GM08714 (cell line): ENCODE measurements at regions not wholly inside any gene's neighbourhood (a gene's known extent, or its start where the extent isn't known, plus 50 kb on each side); places are given as distances from the start of the nearest gene placed in this dataset.

Source experiments
- H3K4me3 ChIP-seq: fragments of 200-500 bp; sonication (Bioruptor generic); 2 replicates; pipeline ENCODE4 v1.5.1; 2014; ENCODE audit warnings: mild to moderate bottlenecking, low read length, inconsistent platforms
- ZNF274 ChIP-seq: IDR thresholded peaks from 2 replicates; pipeline ENCODE4 v1.6.1; 2012; ENCODE audit warnings: mild to moderate bottlenecking, low read depth, low read length

DNA sequence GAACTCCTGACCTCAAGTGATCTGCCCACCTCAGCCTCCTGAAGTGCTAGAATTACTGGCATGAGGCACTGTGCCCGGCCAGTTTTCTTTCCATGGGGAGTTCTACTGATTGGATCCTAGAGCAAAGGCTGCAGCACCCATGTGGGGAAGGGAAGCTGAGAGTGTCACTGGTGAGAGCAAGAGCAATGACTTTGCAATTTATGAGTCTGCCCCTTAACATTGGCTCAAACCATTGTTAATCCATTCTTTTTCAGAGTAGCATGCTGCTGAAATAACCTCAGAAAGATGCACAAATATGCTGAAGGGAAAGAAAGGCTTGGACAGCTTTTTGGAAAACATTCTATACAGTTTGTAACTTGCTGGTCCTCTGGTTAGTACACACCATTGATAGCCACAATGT, 116.4 kb upstream of the PPARGC1A start:
- no peak for TF ChIP-seq ZNF274
- H3K4me3 ChIP-seq = no peak overlapping the region

- TF ChIP-seq ZNF274 = no peak
- no peak overlapping the region for H3K4me3 ChIP-seq
Measured at GRCh38 chr4:24003926-24004325, 114.1 kb upstream of the PPARGC1A start.

- no peak for TF ChIP-seq ZNF274
- no peak overlapping the region for H3K4me3 ChIP-seq
Measured at GRCh38 chr4:24003496-24003895, 113.6 kb upstream of the PPARGC1A start.

DNA sequence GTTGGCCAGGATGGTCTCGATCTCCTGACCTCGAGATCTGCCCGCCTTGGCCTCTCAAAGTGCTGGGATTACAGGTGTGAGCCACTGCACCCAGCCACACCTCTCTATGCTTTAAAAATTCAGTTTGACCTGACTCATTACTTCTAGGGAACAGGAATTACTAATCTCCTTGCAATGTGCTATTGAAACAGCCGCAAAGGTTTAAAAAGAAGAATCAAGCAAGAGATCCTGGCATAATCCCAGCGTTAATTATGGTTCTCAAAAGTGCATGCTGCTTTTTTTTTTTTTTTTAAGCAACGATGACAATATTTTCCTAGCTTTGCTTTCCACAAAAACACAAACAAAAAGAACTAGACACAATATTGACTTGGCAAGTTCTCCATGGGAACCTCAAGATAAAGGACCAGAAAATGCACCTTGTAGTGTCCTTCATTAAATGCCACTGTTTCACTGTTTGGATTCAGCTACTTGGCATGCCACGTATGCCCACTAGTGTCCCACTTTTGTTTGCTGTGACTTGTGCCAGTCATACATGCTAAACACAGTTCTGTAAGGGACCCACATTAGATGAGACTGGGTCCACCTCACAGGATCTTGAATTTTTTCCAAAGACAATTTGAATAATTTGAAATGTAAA, 112.6 kb upstream of the PPARGC1A start:
- no peak overlapping the region for H3K4me3 ChIP-seq
- no peak for TF ChIP-seq ZNF274

DNA sequence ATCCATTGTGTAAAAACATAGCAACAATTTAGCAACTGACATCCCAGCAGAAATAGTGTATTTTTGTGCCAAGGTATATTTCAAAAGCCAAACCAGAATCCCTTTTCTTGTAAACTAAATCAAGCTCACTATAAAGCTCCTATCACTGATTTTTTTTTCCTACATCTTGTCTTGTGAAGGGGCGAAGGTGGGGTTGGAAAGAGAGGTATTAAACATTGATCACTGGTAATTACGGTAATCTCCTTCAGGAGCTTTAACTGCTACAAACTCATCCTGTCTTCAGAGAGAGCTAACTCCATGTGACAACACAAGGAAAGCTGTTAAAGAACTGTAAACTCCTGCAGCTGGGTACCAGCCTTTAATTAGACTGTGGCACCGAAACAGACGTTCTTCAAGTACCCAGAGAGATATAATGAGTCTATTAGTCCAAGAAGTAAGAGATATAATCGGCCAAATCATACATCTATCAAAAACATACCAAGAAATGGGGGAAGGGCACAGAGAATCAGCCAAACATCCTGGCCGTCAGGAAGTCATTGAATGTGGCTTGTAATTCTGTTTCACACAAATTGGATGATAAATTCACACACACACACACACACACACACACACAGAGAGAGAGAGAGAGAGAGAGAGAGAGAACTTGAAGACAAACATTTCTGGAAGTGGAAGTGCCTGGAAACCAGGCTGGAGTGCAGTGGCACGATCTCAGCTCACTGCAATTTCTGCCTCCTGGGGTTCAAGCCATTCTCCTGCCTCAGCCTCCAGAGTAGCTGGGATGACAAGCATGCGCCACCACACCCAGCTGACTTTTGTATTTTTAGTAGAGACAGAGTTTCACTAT, 111.9 kb upstream of the PPARGC1A start:
- H3K4me3 ChIP-seq = no peak overlapping the region
- no peak for TF ChIP-seq ZNF274

DNA sequence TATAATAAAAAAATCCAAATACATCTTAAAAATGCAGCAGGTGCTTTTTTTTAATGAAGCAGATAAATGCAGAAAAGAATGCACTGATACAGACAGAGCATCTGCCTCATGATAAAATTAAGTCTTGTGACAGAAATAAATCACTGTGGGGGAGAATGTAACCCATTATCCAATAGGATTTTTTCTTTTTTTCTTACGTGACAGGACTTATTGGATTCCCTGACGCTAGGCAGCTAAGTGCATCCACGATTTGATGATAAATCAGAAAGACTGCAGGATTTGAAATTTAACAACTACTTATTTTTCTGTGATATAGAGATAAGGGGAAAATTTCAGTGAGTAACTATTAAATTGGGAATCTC, 110.6 kb upstream of the PPARGC1A start:
- TF ChIP-seq ZNF274 = no peak
- H3K4me3 ChIP-seq = no peak overlapping the region

DNA sequence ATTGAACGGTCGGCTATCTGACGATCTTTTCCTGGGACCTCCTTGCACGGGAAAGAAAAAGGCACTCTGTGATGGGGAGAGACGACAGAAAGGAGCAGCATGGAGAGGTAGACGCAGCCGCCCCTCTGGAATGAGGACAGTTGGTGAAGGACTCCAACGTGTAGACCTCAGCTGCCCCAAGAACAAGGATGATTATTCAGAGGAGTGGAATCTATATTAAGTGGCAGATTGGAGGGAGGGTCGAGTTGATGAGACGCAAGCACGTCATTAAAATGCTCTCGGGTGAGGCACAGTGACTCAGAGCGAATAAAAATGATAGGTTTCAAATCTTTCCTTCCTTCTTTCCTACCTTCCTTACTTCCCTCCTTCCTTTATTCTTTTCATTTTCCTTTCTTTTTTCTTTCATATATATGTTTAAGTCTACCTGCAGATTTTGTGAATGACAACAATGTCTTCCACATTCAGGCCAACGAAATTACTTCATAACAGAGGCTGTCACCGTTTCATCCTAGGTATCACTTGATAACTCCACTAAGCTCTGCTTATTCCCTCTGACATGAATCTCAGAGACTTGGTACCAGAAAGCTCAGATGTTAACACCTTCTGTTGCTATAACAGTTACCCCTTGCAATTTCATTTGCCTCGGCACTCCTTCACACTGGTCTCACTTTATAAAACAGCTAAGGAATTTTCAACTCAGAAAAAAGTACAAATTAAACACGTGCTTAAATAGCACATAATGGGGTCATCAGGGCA, 110.0 kb upstream of the PPARGC1A start:
- no peak overlapping the region for H3K4me3 ChIP-seq
- TF ChIP-seq ZNF274 = no peak

DNA sequence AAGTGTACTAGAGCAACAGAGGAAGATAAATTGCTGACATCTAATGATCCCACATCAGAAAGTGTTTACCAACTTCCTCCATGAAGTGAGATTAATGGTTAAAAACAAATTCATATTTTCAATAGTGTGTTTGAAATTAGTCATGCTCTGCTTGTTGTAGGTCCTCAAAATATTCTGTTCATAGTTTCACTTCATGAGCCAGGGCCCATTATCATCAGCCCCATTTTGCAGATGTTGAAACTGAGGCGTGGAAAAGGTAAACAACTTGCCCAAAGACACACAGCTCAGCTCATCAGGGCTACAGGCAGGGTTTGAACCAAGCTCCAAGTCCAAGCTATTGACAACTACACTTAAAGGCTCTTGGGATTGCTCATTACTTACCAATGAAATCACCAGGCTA, 103.5 kb upstream of the PPARGC1A start:
- no peak for TF ChIP-seq ZNF274
- H3K4me3 ChIP-seq = no peak overlapping the region

DNA sequence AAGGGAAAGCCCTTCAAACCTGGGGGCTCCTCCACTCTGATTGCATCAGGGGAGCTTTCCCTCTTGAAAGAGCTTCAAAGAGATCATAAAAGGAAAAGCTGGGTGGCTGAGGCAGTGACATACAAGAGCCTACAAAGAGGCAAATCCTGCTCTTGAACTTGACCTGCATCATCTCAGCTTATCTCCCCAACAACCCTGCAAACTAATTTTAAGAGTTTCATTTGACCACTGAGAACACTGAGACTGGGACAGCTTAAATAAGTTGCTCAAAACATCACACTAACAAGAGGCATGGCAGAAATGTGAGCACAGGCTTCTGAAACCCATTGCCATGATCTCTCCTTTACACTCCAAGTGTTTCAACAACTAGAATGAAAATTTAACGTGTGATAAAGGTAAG, 101.6 kb upstream of the PPARGC1A start:
- no peak for TF ChIP-seq ZNF274
- H3K4me3 ChIP-seq = no peak overlapping the region

- no peak for TF ChIP-seq ZNF274
- H3K4me3 ChIP-seq = no peak overlapping the region
Measured at GRCh38 chr4:23986270-23986669, 96.4 kb upstream of the PPARGC1A start.

- TF ChIP-seq ZNF274 = no peak
- H3K4me3 ChIP-seq = no peak overlapping the region
Measured at GRCh38 chr4:23981328-23981727, 91.5 kb upstream of the PPARGC1A start.

DNA sequence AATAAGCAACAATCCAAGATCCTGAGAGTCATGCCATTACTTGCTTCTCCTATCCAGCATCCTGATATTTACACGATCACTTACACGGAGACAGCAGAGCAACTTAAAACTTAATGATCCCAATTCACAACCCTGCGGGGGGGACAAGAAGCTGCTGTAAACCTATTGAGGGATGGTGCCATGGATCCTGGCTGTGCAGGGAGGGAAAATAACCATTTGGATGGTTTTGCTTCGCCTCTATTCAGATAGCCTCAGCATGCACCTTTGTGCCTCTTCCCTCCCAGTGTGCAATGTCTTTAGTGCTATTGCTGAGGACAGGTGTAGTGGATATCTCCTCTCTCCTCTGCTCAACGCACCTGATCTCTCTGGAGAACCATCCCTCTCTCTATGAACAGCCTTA, 89.7 kb upstream of the PPARGC1A start:
- H3K4me3 ChIP-seq = no peak overlapping the region
- no peak for TF ChIP-seq ZNF274

DNA sequence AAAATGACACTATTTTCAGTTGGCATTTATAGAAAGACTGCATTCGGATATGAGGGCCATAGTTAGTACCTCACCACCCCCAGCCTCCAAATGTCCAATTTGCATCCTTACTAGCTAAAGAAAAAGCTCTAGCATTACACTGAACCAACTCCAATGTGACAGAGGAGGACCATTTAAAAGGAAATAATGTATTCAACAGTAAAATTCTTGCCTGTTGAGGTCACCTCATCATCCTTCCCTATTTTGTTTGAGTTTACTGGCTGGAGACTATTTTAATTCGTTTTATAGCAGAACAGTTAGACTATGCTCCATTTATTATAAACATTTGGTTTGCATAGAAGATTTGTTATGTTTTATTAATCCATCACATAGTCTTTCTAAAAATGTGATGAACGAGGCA, 88.2 kb upstream of the PPARGC1A start:
- no peak overlapping the region for H3K4me3 ChIP-seq
- TF ChIP-seq ZNF274 = no peak

DNA sequence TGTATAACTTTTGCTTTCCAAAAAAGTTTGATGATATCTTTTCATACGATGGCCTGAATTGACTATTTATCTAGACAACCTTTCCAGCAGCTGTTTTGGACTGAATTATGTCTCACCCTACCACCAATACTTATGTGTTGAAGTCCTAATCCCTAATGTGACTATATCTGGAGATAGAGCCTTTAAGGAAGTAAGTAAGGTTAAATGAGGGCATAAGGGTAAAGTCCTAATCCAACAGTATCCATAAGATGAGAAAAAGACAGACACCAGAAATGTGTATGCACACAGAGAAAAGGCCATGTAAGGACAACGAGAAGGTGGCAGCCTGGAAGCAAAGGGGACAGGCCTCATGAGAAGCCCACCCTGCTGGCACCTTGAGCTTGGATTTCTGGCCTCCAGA, 86.6 kb upstream of the PPARGC1A start:
- TF ChIP-seq ZNF274 = no peak
- no peak overlapping the region for H3K4me3 ChIP-seq
